HEK293T (cell line): ENCODE measurements at regions not wholly inside any gene's neighbourhood (a gene's known extent, or its start where the extent isn't known, plus 50 kb on each side); places are given as distances from the start of the nearest gene placed in this dataset.

Source experiments
- ARNT ChIP-seq: fragments of 450-650 bp; IDR thresholded peaks from 2 replicates; pipeline ENCODE4 v1.6.1; 2017; ENCODE audit warnings: mild to moderate bottlenecking
- BHLHE40 ChIP-seq: fragments of 450-650 bp; IDR thresholded peaks from 2 replicates; pipeline ENCODE4 v1.6.1; 2016; ENCODE audit warnings: mild to moderate bottlenecking, moderate library complexity, borderline replicate concordance
- CTBP1 ChIP-seq: fragments of 450-650 bp; IDR thresholded peaks from 2 replicates; pipeline ENCODE4 v1.6.1; 2016; ENCODE audit warnings: borderline replicate concordance
- ELF4 ChIP-seq: fragments of 450-650 bp; IDR thresholded peaks from 2 replicates; pipeline ENCODE4 v1.6.1; 2017; ENCODE audit warnings: antibody characterized with exemption
- FOXA1 ChIP-seq: fragments of 450-650 bp; IDR thresholded peaks from 2 replicates; pipeline ENCODE4 v1.6.1; 2016; ENCODE audit warnings: mild to moderate bottlenecking
- FOXM1 ChIP-seq: fragments of 450-650 bp; IDR thresholded peaks from 2 replicates; pipeline ENCODE4 v1.6.1; 2017; ENCODE audit warnings: mild to moderate bottlenecking, borderline replicate concordance
- HDGF ChIP-seq: fragments of 450-650 bp; IDR thresholded peaks from 2 replicates; pipeline ENCODE4 v1.6.1; 2017; ENCODE audit warnings: antibody characterized with exemption, borderline replicate concordance
- NFRKB ChIP-seq: fragments of 450-650 bp; IDR thresholded peaks from 2 replicates; pipeline ENCODE4 v1.6.1; 2016; ENCODE audit warnings: mild to moderate bottlenecking, moderate library complexity
- PKNOX1 ChIP-seq: fragments of 450-650 bp; IDR thresholded peaks from 2 replicates; pipeline ENCODE4 v1.6.1; 2016
- SP1 ChIP-seq: fragments of 450-650 bp; IDR thresholded peaks from 2 replicates; pipeline ENCODE4 v1.6.1; 2017
- SUZ12 ChIP-seq: fragments of 450-650 bp; IDR thresholded peaks from 2 replicates; pipeline ENCODE4 v1.6.1; 2016; ENCODE audit warnings: mild to moderate bottlenecking
- TARDBP ChIP-seq: fragments of 450-650 bp; IDR thresholded peaks from 2 replicates; pipeline ENCODE4 v1.6.1; 2016
- ZNF384 ChIP-seq: fragments of 450-650 bp; IDR thresholded peaks from 2 replicates; pipeline ENCODE4 v1.6.1; 2016

GRCh38 chr12:126248871-126249403 is 1183.7 kb downstream of the AACS start:
- TF ChIP-seq FOXA1 (no peak), CTBP1 (no peak), BHLHE40 (no peak), SP1 (no peak), ARNT (no peak), SUZ12 (no peak), TARDBP (no peak), FOXM1 (no peak), HDGF (no peak), NFRKB (no peak), PKNOX1 (no peak), ELF4 (no peak), ZNF384 (no peak)
